Parathyroid adenoma (tissue), 2 donors: ENCODE measurements at regions not wholly inside any gene's neighbourhood (a gene's known extent, or its start where the extent isn't known, plus 50 kb on each side); places are given as distances from the start of the nearest gene placed in this dataset.

Experiments
- H2AFZ ChIP-seq: fragments of 300-600 bp; sonication (generic); one replicate; pipeline ENCODE4 v1.7.0; 2017; ENCODE audit warnings: antibody characterized with exemption, mild to moderate bottlenecking
- H3K27ac ChIP-seq: fragments of 300-600 bp; sonication (generic); one replicate; pipeline ENCODE4 v1.7.0; 2017
- H3K27me3 ChIP-seq: fragments of 300-600 bp; sonication (generic); one replicate; pipeline ENCODE4 v1.7.0; 2017; ENCODE audit warnings: low read length; ENCODE audit not compliant: control insufficient read depth, insufficient read depth
- H3K36me3 ChIP-seq: fragments of 300-600 bp; sonication (generic); one replicate; pipeline ENCODE4 v1.7.0; 2017; ENCODE audit warnings: low read length; ENCODE audit not compliant: control insufficient read depth, insufficient read depth
- H3K4me1 ChIP-seq: fragments of 300-600 bp; sonication (generic); one replicate; pipeline ENCODE4 v1.7.0; 2017; ENCODE audit warnings: control low read depth
- H3K4me2 ChIP-seq: fragments of 300-600 bp; sonication (generic); one replicate; pipeline ENCODE4 v1.7.0; 2017; ENCODE audit warnings: low read length
- H3K4me3 ChIP-seq: fragments of 300-600 bp; sonication (generic); one replicate; pipeline ENCODE4 v1.7.0; 2017; ENCODE audit warnings: low read depth, low read length
- H3K79me2 ChIP-seq: fragments of 300-600 bp; sonication (generic); one replicate; pipeline ENCODE4 v1.7.0; 2017; ENCODE audit warnings: control low read depth
- H3K9ac ChIP-seq: fragments of 300-600 bp; sonication (generic); one replicate; pipeline ENCODE4 v1.7.0; 2017; ENCODE audit warnings: mild to moderate bottlenecking
- H3K9me3 ChIP-seq: fragments of 300-600 bp; sonication (generic); one replicate; pipeline ENCODE4 v1.7.0; 2017; ENCODE audit warnings: low read length; ENCODE audit not compliant: control insufficient read depth
- CTCF ChIP-seq: fragments of 300-600 bp; sonication (generic); IDR thresholded peaks from one replicate; pipeline ENCODE4 v1.7.0; 2017; ENCODE audit warnings: antibody characterized with exemption, mild to moderate bottlenecking
- donor health status: primary hyperparathyroidism.

GRCh38 chr2:20129331-20130159 lies 78.1 kb upstream of the LAPTM4A start:
- Histone ChIP-seq H3K9me3 (no peaks in the 10 kb centered on the region), H3K79me2 (no peaks in the 10 kb centered on the region), H3K27ac (no peak overlapping the region), H3K4me1 (no peaks in the 10 kb centered on the region), H3K27me3 (no peaks in the 10 kb centered on the region), H3K4me3 (no peak overlapping the region), H3K9ac (no peak overlapping the region), H2AFZ (no peak overlapping the region), H3K4me2 (no peak overlapping the region), H3K36me3 (no peaks in the 10 kb centered on the region)
- TF ChIP-seq CTCF, result no peak

- Histone ChIP-seq H3K9me3 (no peaks in the 10 kb centered on the region), H3K27ac (no peak overlapping the region), H3K36me3 (no peaks in the 10 kb centered on the region), H3K4me1 (no peaks in the 10 kb centered on the region), H3K27me3 (no peaks in the 10 kb centered on the region), H2AFZ (no peak overlapping the region), H3K4me3 (no peak overlapping the region), H3K4me2 (no peak overlapping the region), H3K79me2 (no peaks in the 10 kb centered on the region), H3K9ac (no peak overlapping the region)
- TF ChIP-seq CTCF, result no peak
These were observed 77.3 kb upstream of the LAPTM4A start for GRCh38 chr2:20128506-20129330.

GRCh38 chr2:20126469-20126868 lies 75.0 kb upstream of the LAPTM4A start:
- no peaks in the 10 kb centered on the region for H3K27me3 ChIP-seq
- no peak overlapping the region for H3K4me2 ChIP-seq
- H3K4me3 ChIP-seq, result no peak overlapping the region
- no peaks in the 10 kb centered on the region for H3K79me2 ChIP-seq
- H3K36me3 ChIP-seq, result no peaks in the 10 kb centered on the region
- no peaks in the 10 kb centered on the region for H3K4me1 ChIP-seq
- no peak for TF ChIP-seq CTCF
- H3K9ac ChIP-seq, result no peak overlapping the region
- no peak overlapping the region for H3K27ac ChIP-seq
- no peaks in the 10 kb centered on the region for H3K9me3 ChIP-seq
- no peak overlapping the region for H2AFZ ChIP-seq

- no peaks in the 10 kb centered on the region for H3K4me1 ChIP-seq
- H3K9me3 ChIP-seq, result no peaks in the 10 kb centered on the region
- H3K27me3 ChIP-seq, result no peaks in the 10 kb centered on the region
- no peak overlapping the region for H3K27ac ChIP-seq
- no peak overlapping the region for H3K4me3 ChIP-seq
- H3K36me3 ChIP-seq, result no peaks in the 10 kb centered on the region
- H3K4me2 ChIP-seq, result no peak overlapping the region
- no peak overlapping the region for H2AFZ ChIP-seq
- no peaks in the 10 kb centered on the region for H3K79me2 ChIP-seq
- no peak for TF ChIP-seq CTCF
- no peak overlapping the region for H3K9ac ChIP-seq
These were observed 74.6 kb upstream of the LAPTM4A start for GRCh38 chr2:20126040-20126439.
